Neural cell (in vitro differentiated cells): ENCODE measurements at regions not wholly inside any gene's neighbourhood (a gene's known extent, or its start where the extent isn't known, plus 50 kb on each side); places are given as distances from the start of the nearest gene placed in this dataset.

ENCODE experiments used
- H2AFZ ChIP-seq: fragments of 200-600, 300-800 bp; sonication (generic), shearing (Covaris generic); 2 replicates; pipeline ENCODE4 v1.6.0; 2014; ENCODE audit warnings: low read depth, mild to moderate bottlenecking, antibody characterized with exemption, low read length, moderate library complexity
- H3F3A ChIP-seq: fragments of 200-600 bp; shearing (Covaris generic); 2 replicates; pipeline ENCODE4 v1.6.1; 2016; ENCODE audit warnings: mild to moderate bottlenecking, moderate library complexity, mixed read lengths, antibody characterized with exemption, low read length; ENCODE audit not compliant: insufficient read depth, poor library complexity, severe bottlenecking
- H3K27ac ChIP-seq: fragments of 200-600, 300-800 bp; sonication (generic), shearing (Covaris generic); 2 replicates; pipeline ENCODE4 v1.5.1; 2014; ENCODE audit warnings: mild to moderate bottlenecking, low read length, moderate library complexity
- H3K27me3 ChIP-seq: fragments of 300-800, 200-600 bp; sonication (generic), shearing (Covaris generic); 2 replicates; pipeline ENCODE4 v1.6.0; 2014; ENCODE audit warnings: mild to moderate bottlenecking, low read depth, low read length, moderate library complexity; ENCODE audit not compliant: insufficient read depth
- H3K36me3 ChIP-seq: fragments of 300-800, 200-600 bp; sonication (generic), shearing (Covaris generic); 2 replicates; pipeline ENCODE4 v1.5.1; 2014; ENCODE audit warnings: mild to moderate bottlenecking, antibody characterized with exemption, low read length, moderate library complexity; ENCODE audit not compliant: insufficient read depth
- H3K4me2 ChIP-seq: fragments of 300-800, 200-600 bp; sonication (generic), shearing (Covaris generic); 2 replicates; pipeline ENCODE4 v1.6.0; 2014; ENCODE audit warnings: mild to moderate bottlenecking, low read length
- H3K4me3 ChIP-seq: fragments of 300-800, 200-600 bp; sonication (generic), shearing (Covaris generic); 2 replicates; pipeline ENCODE4 v1.5.1; 2014; ENCODE audit warnings: mild to moderate bottlenecking, low read length, moderate library complexity
- H3K79me2 ChIP-seq: fragments of 200-600 bp; shearing (Covaris generic); replicated peaks from 2 replicates; pipeline ENCODE4 v1.6.0; 2014; ENCODE audit warnings: mild to moderate bottlenecking, low read length, moderate library complexity; ENCODE audit not compliant: insufficient read depth
- H3K9ac ChIP-seq: fragments of 300-800, 200-600 bp; sonication (generic), shearing (Covaris generic); 2 replicates; pipeline ENCODE4 v1.6.1; 2016; ENCODE audit warnings: mild to moderate bottlenecking, low read length, mixed read lengths
- H3K9me2 ChIP-seq: fragments of 200-600 bp; shearing (Covaris generic); 2 replicates; pipeline ENCODE4 v1.6.1; 2016; ENCODE audit warnings: mild to moderate bottlenecking, low read length, mixed read lengths; ENCODE audit not compliant: insufficient read depth
- H3K9me3 ChIP-seq: fragments of 200-600, 300-800 bp; sonication (generic), shearing (Covaris generic); 2 replicates; pipeline ENCODE4 v1.6.1; 2016; ENCODE audit warnings: mild to moderate bottlenecking, mixed run types, low read length, moderate library complexity, mixed read lengths
- H4K20me1 ChIP-seq: fragments of 200-600 bp; shearing (Covaris generic); 2 replicates; pipeline ENCODE4 v1.6.1; 2016; ENCODE audit warnings: mild to moderate bottlenecking, mixed run types; ENCODE audit not compliant: insufficient read depth
- CTCF ChIP-seq: fragments of 450-650 bp; IDR thresholded peaks from 2 replicates; pipeline ENCODE4 v1.5.1; 2014; ENCODE audit warnings: antibody characterized with exemption, mild to moderate bottlenecking, moderate library complexity; ENCODE audit not compliant: poor library complexity, severe bottlenecking
- EP300 ChIP-seq: fragments of 450-650 bp; conservative IDR thresholded peaks from 2 replicates; pipeline ENCODE4 v1.6.1; 2014; ENCODE audit warnings: antibody characterized with exemption, mild to moderate bottlenecking, moderate library complexity; ENCODE audit not compliant: poor library complexity, severe bottlenecking
- EZH2 ChIP-seq: fragments of 200-600, 300-800 bp; shearing (Covaris generic), sonication (generic); IDR thresholded peaks from 2 replicates; pipeline ENCODE4 v1.6.1; 2014; ENCODE audit warnings: antibody characterized with exemption, low read length, borderline replicate concordance, mild to moderate bottlenecking; ENCODE audit not compliant: insufficient read depth, poor library complexity, severe bottlenecking
- MXI1 ChIP-seq: fragments of 450-650 bp; conservative IDR thresholded peaks from 2 replicates; pipeline ENCODE4 v1.6.1; 2014; ENCODE audit warnings: antibody characterized with exemption, mild to moderate bottlenecking; ENCODE audit not compliant: poor library complexity, severe bottlenecking
- POLR2AphosphoS5 ChIP-seq: IDR thresholded peaks from 2 replicates; pipeline ENCODE4 v1.6.1; 2012
- RAD21 ChIP-seq: fragments of 450-650 bp; conservative IDR thresholded peaks from 2 replicates; pipeline ENCODE4 v1.6.1; 2014; ENCODE audit warnings: antibody characterized with exemption, mild to moderate bottlenecking, moderate library complexity
- REST ChIP-seq: IDR thresholded peaks from 2 replicates; pipeline ENCODE4 v1.6.1; 2012; ENCODE audit warnings: borderline replicate concordance
- SMC3 ChIP-seq: fragments of 450-650 bp; conservative IDR thresholded peaks from 2 replicates; pipeline ENCODE4 v1.6.1; 2014; ENCODE audit warnings: antibody characterized with exemption, mild to moderate bottlenecking, moderate library complexity; ENCODE audit not compliant: poor library complexity
- TAF1 ChIP-seq: IDR thresholded peaks from 2 replicates; pipeline ENCODE4 v1.6.1; 2012; ENCODE audit warnings: low read depth

GRCh38 chr3:77898621-77899020 lies 858.7 kb downstream of the ROBO2 start:
- H3K4me3 ChIP-seq = no peak overlapping the region
- no peaks in the 10 kb centered on the region for H3F3A ChIP-seq

GRCh38 chr3:77902675-77903074 lies 862.8 kb downstream of the ROBO2 start:
- no peak overlapping the region for H3K27ac ChIP-seq
- no peaks in the 10 kb centered on the region for H3K9me2 ChIP-seq
- no peaks in the 10 kb centered on the region for H3K27me3 ChIP-seq
- no peak overlapping the region for H2AFZ ChIP-seq
- H3K9ac ChIP-seq = no peak overlapping the region
- no peaks in the 10 kb centered on the region for H3K79me2 ChIP-seq
- no peaks in the 10 kb centered on the region for H4K20me1 ChIP-seq
- no peaks in the 10 kb centered on the region for H3K9me3 ChIP-seq
- no peak overlapping the region for H3K4me2 ChIP-seq
- no peaks in the 10 kb centered on the region for H3K36me3 ChIP-seq
- no peak overlapping the region for H3K4me3 ChIP-seq
- H3F3A ChIP-seq = no peaks in the 10 kb centered on the region
- TF ChIP-seq SMC3 = no peak
- peak; percentile 93 for TF ChIP-seq EP300
- no peak for TF ChIP-seq RAD21
- TF ChIP-seq MXI1 = no peak
- no peak for TF ChIP-seq TAF1
- TF ChIP-seq POLR2AphosphoS5 = peak; percentile 40
- no peak for TF ChIP-seq REST

More at GRCh38 chr3:77898621-77899020, 858.7 kb downstream of the ROBO2 start:
- no peaks in the 10 kb centered on the region for H3K36me3 ChIP-seq
- TF ChIP-seq TAF1 = no peak
- TF ChIP-seq POLR2AphosphoS5 = no peak
- no peak for TF ChIP-seq SMC3
- no peak for TF ChIP-seq REST
- no peak for TF ChIP-seq CTCF
- no peak for TF ChIP-seq MXI1
- TF ChIP-seq EZH2 = no peak
- TF ChIP-seq RAD21 = no peak
- no peak for TF ChIP-seq EP300
- H3K4me2 ChIP-seq = no peak overlapping the region
- H3K79me2 ChIP-seq = no peaks in the 10 kb centered on the region
- H3K27me3 ChIP-seq = no peaks in the 10 kb centered on the region
- no peaks in the 10 kb centered on the region for H3K9me2 ChIP-seq
- H3K9me3 ChIP-seq = no peaks in the 10 kb centered on the region
- no peaks in the 10 kb centered on the region for H4K20me1 ChIP-seq
- no peak overlapping the region for H2AFZ ChIP-seq
- no peak overlapping the region for H3K27ac ChIP-seq
- H3K9ac ChIP-seq = no peak overlapping the region
